ENCODE measurements at regions not wholly inside any gene's neighbourhood (a gene's known extent, or its start where the extent isn't known, plus 50 kb on each side); places are given as distances from the start of the nearest gene placed in this dataset.

GRCh38 chr19:28730791-28731512 is 482.0 kb downstream of the UQCRFS1 start:
- TF ChIP-seq CTCF (IDR thresholded peaks at IDR 0.05) (no peak), POLR2A (IDR thresholded peaks at IDR 0.05) (no peak)

All from heart left ventricle (tissue), 13 donors.